ENCODE measurements at regions not wholly inside any gene's neighbourhood (a gene's known extent, or its start where the extent isn't known, plus 50 kb on each side); places are given as distances from the start of the nearest gene placed in this dataset.

DNA sequence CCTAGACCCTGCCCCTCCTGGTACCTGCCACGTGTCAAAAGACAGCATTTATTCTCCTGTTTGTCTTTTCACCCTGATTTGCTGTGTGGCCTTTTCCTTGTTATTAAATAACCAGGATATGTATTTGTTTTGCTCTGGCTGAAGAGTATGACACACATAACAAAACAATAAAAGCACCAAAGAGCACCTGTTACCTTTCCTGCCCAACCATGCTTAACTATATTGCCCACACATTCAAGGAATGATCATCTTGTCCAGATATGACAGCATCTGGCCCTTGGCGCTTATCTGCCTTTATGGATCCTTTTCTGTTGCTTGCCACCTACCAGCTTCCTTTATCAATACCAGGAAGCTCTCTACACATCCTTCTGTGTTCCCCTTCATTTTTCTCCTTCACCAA is 357.7 kb downstream of the FGFR2 start:
- no peak overlapping the region for H2BK120ac ChIP-seq (ENCODE audit: low read depth, low read length)
- H4K8ac ChIP-seq (ENCODE audit: low read depth, low read length) = no peak overlapping the region
- no peak overlapping the region for H2BK15ac ChIP-seq (replicated peaks; ENCODE audit: low read depth)
- H3K79me1 ChIP-seq (ENCODE audit: low read length) = no peaks in the 10 kb centered on the region
- H4K5ac ChIP-seq (ENCODE audit: low read length) = no peak overlapping the region
- DNase-seq = no peak
- no peaks in the 10 kb centered on the region for H3K36me3 ChIP-seq (ENCODE audit: control insufficient read depth, insufficient read depth, low read length)
- H3K4me2 ChIP-seq (ENCODE audit: low read length) = no peak overlapping the region
- no peak overlapping the region for H3K9ac ChIP-seq (ENCODE audit: low read length)
- no peak overlapping the region for H3K18ac ChIP-seq (ENCODE audit: low read length)
- no peaks in the 10 kb centered on the region for H3K79me2 ChIP-seq (ENCODE audit: control insufficient read depth, insufficient read depth, low read length)
- H3K23ac ChIP-seq (ENCODE audit: low read length) = no peak overlapping the region
- H3K4me1 ChIP-seq (ENCODE audit: control insufficient read depth, low read depth, low read length) = no peaks in the 10 kb centered on the region
- WGBS (ENCODE audit: extremely low coverage, insufficient coverage, low lambda C conversion rate) = no CpG with 5 or more reads among the region's 2 CpGs
- no peak overlapping the region for H3K56ac ChIP-seq (ENCODE audit: low read length)
- no peak overlapping the region for H3K27ac ChIP-seq (ENCODE audit: low read depth, low read length)
- no peak overlapping the region for H3K4me3 ChIP-seq (ENCODE audit: low read length)
- no peak overlapping the region for H2BK5ac ChIP-seq (ENCODE audit: low read length)
- no peak overlapping the region for H2AK5ac ChIP-seq (ENCODE audit: low read length)
- H3K4ac ChIP-seq (ENCODE audit: low read depth, low read length) = no peak overlapping the region
- no peaks in the 10 kb centered on the region for H3K27me3 ChIP-seq (ENCODE audit: insufficient read depth, low read length, poor library complexity)

DNA sequence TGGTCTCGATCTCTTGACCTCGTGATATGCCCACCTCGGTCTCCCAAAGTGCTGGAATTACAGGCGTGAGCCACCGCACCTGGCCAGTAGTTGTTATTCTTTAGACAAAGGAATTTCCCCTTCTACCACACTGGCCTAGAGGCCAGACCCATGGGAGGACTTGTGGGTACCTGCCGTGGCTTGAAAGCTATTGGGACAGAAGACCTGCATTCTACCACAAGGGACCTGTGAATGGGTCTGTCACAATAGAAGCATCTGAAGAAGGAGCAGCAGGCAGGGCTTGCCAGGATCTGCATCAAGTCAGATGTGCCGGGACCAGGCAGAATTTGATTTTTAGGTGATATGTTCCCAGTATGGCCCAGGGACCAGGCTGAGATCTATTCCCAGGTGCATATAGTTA is 356.9 kb downstream of the FGFR2 start:
- H2BK120ac ChIP-seq (ENCODE audit: low read depth, low read length) = no peak overlapping the region
- no peak overlapping the region for H3K9ac ChIP-seq (ENCODE audit: low read length)
- H3K56ac ChIP-seq (ENCODE audit: low read length) = no peak overlapping the region
- no peaks in the 10 kb centered on the region for H3K4me1 ChIP-seq (ENCODE audit: control insufficient read depth, low read depth, low read length)
- H2BK5ac ChIP-seq (ENCODE audit: low read length) = no peak overlapping the region
- no peaks in the 10 kb centered on the region for H3K36me3 ChIP-seq (ENCODE audit: control insufficient read depth, insufficient read depth, low read length)
- no CpG with 5 or more reads among the region's 7 CpGs for WGBS (ENCODE audit: extremely low coverage, insufficient coverage, low lambda C conversion rate)
- H2AK5ac ChIP-seq (ENCODE audit: low read length) = no peak overlapping the region
- DNase-seq = no peak
- no peak overlapping the region for H3K4me2 ChIP-seq (ENCODE audit: low read length)
- H3K18ac ChIP-seq (ENCODE audit: low read length) = no peak overlapping the region
- no peaks in the 10 kb centered on the region for H3K79me1 ChIP-seq (ENCODE audit: low read length)
- H2BK15ac ChIP-seq (replicated peaks; ENCODE audit: low read depth) = no peak overlapping the region
- no peak overlapping the region for H4K8ac ChIP-seq (ENCODE audit: low read depth, low read length)
- no peak overlapping the region for H3K27ac ChIP-seq (ENCODE audit: low read depth, low read length)
- no peak overlapping the region for H3K4me3 ChIP-seq (ENCODE audit: low read length)
- H3K79me2 ChIP-seq (ENCODE audit: control insufficient read depth, insufficient read depth, low read length) = no peaks in the 10 kb centered on the region
- H3K4ac ChIP-seq (ENCODE audit: low read depth, low read length) = no peak overlapping the region
- no peak overlapping the region for H3K23ac ChIP-seq (ENCODE audit: low read length)
- H3K27me3 ChIP-seq (ENCODE audit: insufficient read depth, low read length, poor library complexity) = no peaks in the 10 kb centered on the region
- H4K5ac ChIP-seq (ENCODE audit: low read length) = no peak overlapping the region

DNA sequence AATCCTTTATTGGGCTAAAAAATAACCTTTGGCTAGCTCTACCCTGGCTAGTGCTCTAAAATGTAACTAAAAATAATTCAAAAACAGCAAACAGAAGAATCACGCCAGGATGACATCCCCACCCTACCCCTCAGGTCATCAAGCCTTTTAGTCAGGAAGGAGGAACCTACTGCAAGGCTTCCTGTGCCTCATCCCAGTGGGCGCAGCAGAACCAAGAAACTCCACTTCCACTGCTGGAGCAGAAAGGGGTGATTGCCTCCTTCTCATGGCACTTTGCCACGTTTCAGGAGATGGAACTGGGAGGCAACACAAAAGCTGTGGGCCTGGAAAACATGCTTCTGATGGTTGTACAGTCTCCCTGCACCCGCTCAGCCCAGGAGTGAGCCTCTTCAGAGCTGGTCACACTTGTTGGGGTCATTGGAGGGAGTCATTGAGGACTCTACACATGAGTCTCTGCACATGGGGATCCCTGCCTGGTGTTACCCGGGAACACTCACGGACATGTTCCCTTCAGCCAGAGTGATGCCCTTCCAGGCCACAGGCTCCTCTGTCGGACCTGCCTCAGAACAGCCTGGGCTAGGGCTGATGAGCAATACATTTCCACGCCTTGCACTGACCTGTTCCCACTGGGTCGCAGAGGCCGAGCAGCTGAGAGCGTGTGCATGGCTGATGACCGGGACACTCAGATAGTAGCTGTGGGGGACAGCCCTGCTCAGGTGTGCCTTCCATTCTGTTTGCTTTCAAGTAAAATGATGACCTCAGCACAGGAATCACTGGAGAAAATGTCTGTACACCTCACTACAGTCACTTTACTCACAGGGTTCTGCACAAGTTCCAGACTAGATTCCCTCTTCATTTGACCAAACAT is 355.3 kb downstream of the FGFR2 start:
- Histone ChIP-seq H3K23ac (ENCODE audit: low read length) (no peak overlapping the region), H3K4me3 (ENCODE audit: low read length) (no peak overlapping the region), H4K5ac (ENCODE audit: low read length) (no peak overlapping the region), H3K9ac (ENCODE audit: low read length) (no peak overlapping the region), H3K56ac (ENCODE audit: low read length) (no peak overlapping the region), H3K27ac (ENCODE audit: low read depth, low read length) (no peak overlapping the region), H2BK15ac (replicated peaks; ENCODE audit: low read depth) (no peak overlapping the region), H2BK120ac (ENCODE audit: low read depth, low read length) (no peak overlapping the region), H3K4me2 (ENCODE audit: low read length) (no peak overlapping the region), H2BK5ac (ENCODE audit: low read length) (no peak overlapping the region), H3K4ac (ENCODE audit: low read depth, low read length) (no peak overlapping the region), H3K79me2 (ENCODE audit: control insufficient read depth, insufficient read depth, low read length) (no peaks in the 10 kb centered on the region), H4K8ac (ENCODE audit: low read depth, low read length) (no peak overlapping the region), H2AK5ac (ENCODE audit: low read length) (no peak overlapping the region), H3K4me1 (ENCODE audit: control insufficient read depth, low read depth, low read length) (no peaks in the 10 kb centered on the region), H3K36me3 (ENCODE audit: control insufficient read depth, insufficient read depth, low read length) (no peaks in the 10 kb centered on the region), H3K27me3 (ENCODE audit: insufficient read depth, low read length, poor library complexity) (no peaks in the 10 kb centered on the region), H3K79me1 (ENCODE audit: low read length) (no peaks in the 10 kb centered on the region), H3K18ac (ENCODE audit: low read length) (no peak overlapping the region)
- WGBS (ENCODE audit: extremely low coverage, insufficient coverage, low lambda C conversion rate) = no CpG with 5 or more reads among the region's 12 CpGs
- no peak for DNase-seq

DNA sequence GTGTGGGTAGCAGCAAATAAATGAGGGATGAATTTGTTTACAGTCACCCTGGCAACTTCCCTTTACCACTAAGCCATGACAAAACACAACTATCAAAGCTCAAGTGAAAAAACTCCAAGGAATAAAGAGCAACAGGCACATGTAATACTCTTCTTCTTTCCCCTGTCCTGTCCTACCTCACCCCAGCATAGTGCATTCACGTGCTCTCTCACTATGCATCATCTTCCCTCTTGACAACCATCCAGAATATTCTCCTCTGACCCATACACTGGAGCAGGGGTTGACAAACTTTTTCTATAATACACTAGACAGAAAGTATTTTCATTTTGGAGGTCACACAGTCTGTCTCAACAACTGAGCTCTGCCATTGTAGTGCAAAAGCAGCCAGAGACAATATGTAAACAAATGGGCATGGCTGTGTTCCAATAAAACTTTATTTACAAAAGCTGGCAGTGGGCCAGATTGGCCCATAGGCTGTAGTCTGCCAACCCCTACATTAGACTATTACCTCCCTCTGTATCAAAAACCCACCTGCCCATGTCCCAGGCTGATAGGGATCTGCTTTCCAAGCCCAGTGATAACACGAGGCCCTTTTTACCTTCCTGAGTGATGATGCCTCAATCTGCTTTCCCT is 354.5 kb downstream of the FGFR2 start:
- WGBS (ENCODE audit: extremely low coverage, insufficient coverage, low lambda C conversion rate) = no CpG with 5 or more reads among the region's 2 CpGs
- Histone ChIP-seq H3K79me2 (ENCODE audit: control insufficient read depth, insufficient read depth, low read length) (no peaks in the 10 kb centered on the region), H3K36me3 (ENCODE audit: control insufficient read depth, insufficient read depth, low read length) (no peaks in the 10 kb centered on the region), H3K4me3 (ENCODE audit: low read length) (no peak overlapping the region), H3K23ac (ENCODE audit: low read length) (no peak overlapping the region), H2BK5ac (ENCODE audit: low read length) (no peak overlapping the region), H2BK120ac (ENCODE audit: low read depth, low read length) (no peak overlapping the region), H3K27me3 (ENCODE audit: insufficient read depth, low read length, poor library complexity) (no peaks in the 10 kb centered on the region), H3K4me1 (ENCODE audit: control insufficient read depth, low read depth, low read length) (no peaks in the 10 kb centered on the region), H3K9ac (ENCODE audit: low read length) (no peak overlapping the region), H3K4ac (ENCODE audit: low read depth, low read length) (no peak overlapping the region), H3K79me1 (ENCODE audit: low read length) (no peaks in the 10 kb centered on the region), H4K5ac (ENCODE audit: low read length) (no peak overlapping the region), H3K4me2 (ENCODE audit: low read length) (no peak overlapping the region), H2AK5ac (ENCODE audit: low read length) (no peak overlapping the region), H4K8ac (ENCODE audit: low read depth, low read length) (no peak overlapping the region), H3K18ac (ENCODE audit: low read length) (no peak overlapping the region), H3K56ac (ENCODE audit: low read length) (no peak overlapping the region), H2BK15ac (replicated peaks; ENCODE audit: low read depth) (no peak overlapping the region), H3K27ac (ENCODE audit: low read depth, low read length) (no peak overlapping the region)
- DNase-seq = no peak

DNA sequence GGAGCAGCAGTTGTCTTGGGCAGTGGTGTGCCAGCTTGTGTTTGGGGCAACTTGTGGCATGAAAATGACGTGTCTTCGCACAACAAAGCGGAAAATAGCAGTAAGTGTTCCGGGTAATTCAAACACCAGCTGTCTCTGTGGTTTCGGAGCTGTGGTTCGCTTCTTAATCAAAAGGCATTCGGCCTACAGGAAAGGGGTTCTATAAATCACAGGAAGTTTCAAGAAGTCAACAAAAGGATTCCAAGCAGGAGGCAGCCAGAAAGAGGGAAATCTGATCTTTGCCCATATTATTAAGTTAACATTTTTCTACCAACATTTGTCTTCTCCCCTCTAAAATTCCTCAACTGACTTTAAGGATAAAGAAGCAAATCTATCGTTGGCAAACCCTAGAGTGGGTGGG is 353.4 kb downstream of the FGFR2 start:
- Histone ChIP-seq H2BK15ac (replicated peaks; ENCODE audit: low read depth) (no peak overlapping the region), H4K8ac (ENCODE audit: low read depth, low read length) (no peak overlapping the region), H3K4me3 (ENCODE audit: low read length) (no peak overlapping the region), H3K9ac (ENCODE audit: low read length) (no peak overlapping the region), H2BK5ac (ENCODE audit: low read length) (no peak overlapping the region), H3K79me1 (ENCODE audit: low read length) (no peaks in the 10 kb centered on the region), H3K4me1 (ENCODE audit: control insufficient read depth, low read depth, low read length) (no peaks in the 10 kb centered on the region), H3K79me2 (ENCODE audit: control insufficient read depth, insufficient read depth, low read length) (no peaks in the 10 kb centered on the region), H2BK120ac (ENCODE audit: low read depth, low read length) (no peak overlapping the region), H3K4me2 (ENCODE audit: low read length) (no peak overlapping the region), H3K18ac (ENCODE audit: low read length) (no peak overlapping the region), H3K56ac (ENCODE audit: low read length) (no peak overlapping the region), H4K5ac (ENCODE audit: low read length) (no peak overlapping the region), H3K4ac (ENCODE audit: low read depth, low read length) (no peak overlapping the region), H3K36me3 (ENCODE audit: control insufficient read depth, insufficient read depth, low read length) (no peaks in the 10 kb centered on the region), H3K27me3 (ENCODE audit: insufficient read depth, low read length, poor library complexity) (no peaks in the 10 kb centered on the region), H2AK5ac (ENCODE audit: low read length) (no peak overlapping the region), H3K23ac (ENCODE audit: low read length) (no peak overlapping the region), H3K27ac (ENCODE audit: low read depth, low read length) (no peak overlapping the region)
- no peak for DNase-seq
- no CpG with 5 or more reads among the region's 8 CpGs for WGBS (ENCODE audit: extremely low coverage, insufficient coverage, low lambda C conversion rate)
